Mesenchymal stem cell (in vitro differentiated cells and primary cell): ENCODE measurements at regions not wholly inside any gene's neighbourhood (a gene's known extent, or its start where the extent isn't known, plus 50 kb on each side); places are given as distances from the start of the nearest gene placed in this dataset.
"Not testable (repeated sequence)": the region's sequence is repeated elsewhere in the genome, so short reads cannot be mapped to it uniquely, and the experiment has no call there.

ENCODE experiments used
- DNase-seq: peaks from one replicate; pipeline ENCODE4 v3.0.0-alpha.2; 2013
- H2AFZ ChIP-seq: one replicate; pipeline ENCODE4 v1.6.1; 2013; ENCODE audit warnings: low read depth, mild to moderate bottlenecking, control low read depth, inconsistent platforms, low read length, moderate library complexity
- H2AK5ac ChIP-seq: 2 replicates; pipeline ENCODE4 v1.6.1; 2013; ENCODE audit warnings: low read length, moderate library complexity, mild to moderate bottlenecking, inconsistent platforms; ENCODE audit not compliant: severe bottlenecking
- H2BK120ac ChIP-seq: one replicate; pipeline ENCODE4 v1.6.1; 2013; ENCODE audit warnings: low read depth, mild to moderate bottlenecking, inconsistent platforms, low read length, moderate library complexity
- H2BK12ac ChIP-seq, 2 experiments: one replicate each; pipeline ENCODE4 v1.6.1; 2013; ENCODE audit warnings: inconsistent platforms in 2 of 2, low read length in 2 of 2, mild to moderate bottlenecking in 2 of 2, moderate library complexity in 2 of 2, control low read depth in 1 of 2
- H2BK15ac ChIP-seq: one replicate; pipeline ENCODE4 v1.6.1; 2013; ENCODE audit warnings: mild to moderate bottlenecking, low read depth, inconsistent platforms; ENCODE audit not compliant: poor library complexity, severe bottlenecking
- H2BK5ac ChIP-seq: 2 replicates; pipeline ENCODE4 v1.6.1; 2013; ENCODE audit warnings: low read depth, mild to moderate bottlenecking, low read length, control low read depth, inconsistent platforms; ENCODE audit not compliant: poor library complexity, severe bottlenecking
- H3K14ac ChIP-seq, 2 experiments: one replicate each; pipeline ENCODE4 v1.6.1; 2013; ENCODE audit warnings: inconsistent platforms in 2 of 2, low read length in 2 of 2, control low read depth in 1 of 2, mild to moderate bottlenecking in 1 of 2, moderate library complexity in 1 of 2
- H3K18ac ChIP-seq, 2 experiments: one replicate each; pipeline ENCODE4 v1.6.1; 2013; ENCODE audit warnings: inconsistent platforms in 2 of 2, low read length in 2 of 2, control low read depth in 1 of 2, low read depth in 1 of 2, mild to moderate bottlenecking in 1 of 2
- H3K23ac ChIP-seq, 2 experiments: one replicate each; pipeline ENCODE4 v1.6.1; 2013; ENCODE audit warnings: inconsistent platforms in 2 of 2, low read length in 2 of 2, mild to moderate bottlenecking in 2 of 2, moderate library complexity in 2 of 2, control low read depth in 1 of 2
- H3K27ac ChIP-seq: 2 replicates; pipeline ENCODE4 v1.5.1; 2013; ENCODE audit warnings: mild to moderate bottlenecking, moderate library complexity, low read length, control low read depth, inconsistent platforms; ENCODE audit not compliant: poor library complexity, severe bottlenecking
- H3K27me3 ChIP-seq, 2 experiments: 2 replicates each; pipeline versions ENCODE4 v1.6.1 to v1.7.0; 2013; ENCODE audit warnings: low read length in 2 of 2, mild to moderate bottlenecking in 2 of 2, moderate library complexity in 2 of 2, control low read depth in 1 of 2, inconsistent platforms in 1 of 2; ENCODE audit not compliant: control insufficient read depth in 1 of 2, insufficient read depth in 1 of 2
- H3K36me3 ChIP-seq, 2 experiments: 2 replicates each; pipeline versions ENCODE4 v1.6.1 to v1.7.0; 2013; ENCODE audit warnings: low read length in 2 of 2, control low read depth in 1 of 2, inconsistent platforms in 1 of 2, low read depth in 1 of 2, mild to moderate bottlenecking in 1 of 2; ENCODE audit not compliant: insufficient read depth in 2 of 2, control insufficient read depth in 1 of 2
- H3K4ac ChIP-seq, 2 experiments: one replicate each; pipeline ENCODE4 v1.6.1; 2013; ENCODE audit warnings: inconsistent platforms in 2 of 2, low read length in 2 of 2, mild to moderate bottlenecking in 2 of 2, moderate library complexity in 2 of 2, control low read depth in 1 of 2, low read depth in 1 of 2
- H3K4me1 ChIP-seq: 2 replicates; pipeline ENCODE4 v1.6.1; 2013; ENCODE audit warnings: low read depth, low read length, control low read depth; ENCODE audit not compliant: control insufficient read depth, insufficient read depth
- H3K4me2 ChIP-seq: 2 replicates; pipeline ENCODE4 v1.6.1; 2013; ENCODE audit warnings: low read length, mild to moderate bottlenecking, inconsistent platforms; ENCODE audit not compliant: poor library complexity, severe bottlenecking
- H3K4me3 ChIP-seq, 2 experiments: 2 replicates each; pipeline versions ENCODE4 v1.5.1 to v1.7.0; 2013; ENCODE audit warnings: low read length in 2 of 2, mild to moderate bottlenecking in 2 of 2, control low read depth in 1 of 2, low read depth in 1 of 2; ENCODE audit not compliant: insufficient read depth in 1 of 2
- H3K79me1 ChIP-seq: replicated peaks from 2 replicates; pipeline ENCODE4 v1.6.1; 2013; ENCODE audit warnings: mild to moderate bottlenecking, control low read depth, low read length, inconsistent platforms; ENCODE audit not compliant: poor library complexity, severe bottlenecking
- H3K9ac ChIP-seq: 2 replicates; pipeline ENCODE4 v1.7.0; 2013; ENCODE audit warnings: mild to moderate bottlenecking, low read length, moderate library complexity
- H3K9me3 ChIP-seq: 2 replicates; pipeline ENCODE4 v1.7.0; 2013; ENCODE audit warnings: mild to moderate bottlenecking, low read length; ENCODE audit not compliant: control insufficient read depth
- H4K8ac ChIP-seq: one replicate; pipeline ENCODE4 v1.6.1; 2013; ENCODE audit warnings: inconsistent platforms, mild to moderate bottlenecking, low read length, moderate library complexity
- H4K91ac ChIP-seq: one replicate; pipeline ENCODE4 v1.6.1; 2013; ENCODE audit warnings: mild to moderate bottlenecking, low read length, inconsistent platforms
- WGBS: methylation state at CpG from one replicate; pipeline ENCODE4 v1.1.7; 2013; ENCODE audit warnings: mixed read lengths; 5-methylcytosine and 5-hydroxymethylcytosine counted together

DNA sequence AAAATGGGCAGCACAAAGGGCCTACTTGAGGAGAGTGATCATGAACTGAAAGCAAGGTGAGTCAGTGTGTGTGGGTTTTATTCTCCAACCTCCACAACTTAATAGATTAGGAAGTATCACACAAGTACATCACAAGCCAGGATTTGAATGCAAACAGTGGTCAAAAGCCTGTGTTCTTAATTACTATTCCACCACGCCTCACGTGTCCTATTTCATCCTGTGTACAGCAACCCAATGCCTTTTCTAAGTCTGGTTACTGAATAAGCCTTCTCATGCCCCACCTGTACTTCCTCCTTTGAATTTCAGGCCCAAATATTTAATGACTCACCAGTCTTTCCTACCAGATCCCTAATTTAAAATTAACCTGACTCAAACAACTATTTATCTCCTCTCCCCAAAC lies 755.7 kb upstream of the SLC8A1 start:
- H3K4me3 ChIP-seq: no peak overlapping the region
- no peak overlapping the region for H2AK5ac ChIP-seq

DNA sequence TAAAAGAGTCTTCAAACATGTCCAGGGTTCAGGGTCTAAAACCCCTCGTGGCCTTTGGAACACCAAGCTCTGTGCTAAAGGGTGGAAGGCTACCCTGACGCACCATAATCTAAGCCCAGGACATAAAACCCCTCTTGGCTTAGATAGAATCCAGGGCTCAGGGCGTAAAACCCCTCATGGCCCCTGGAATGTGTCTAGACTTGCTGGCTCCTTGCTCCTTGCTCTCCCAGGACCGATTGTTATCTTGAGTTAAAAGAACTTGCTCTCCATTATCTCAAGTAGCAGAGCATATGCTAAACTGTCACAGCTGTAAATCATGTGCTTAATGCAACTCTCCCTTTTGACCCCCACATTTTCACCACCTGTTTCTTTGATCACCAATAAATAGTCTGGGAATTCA lies 758.1 kb upstream of the SLC8A1 start:
- H3K79me1 ChIP-seq, H4K8ac ChIP-seq, H3K27ac ChIP-seq, H2BK120ac ChIP-seq, DNase-seq, H2AK5ac ChIP-seq, H2BK5ac ChIP-seq, H3K9ac ChIP-seq, H2BK12ac ChIP-seq, H4K91ac ChIP-seq, H3K27me3 ChIP-seq, H3K4ac ChIP-seq, H3K4me2 ChIP-seq, H3K4me3 ChIP-seq, H3K14ac ChIP-seq, H2BK15ac ChIP-seq, H2AFZ ChIP-seq, H3K36me3 ChIP-seq, H3K18ac ChIP-seq, H3K23ac ChIP-seq, H3K9me3 ChIP-seq, H3K4me1 ChIP-seq: not testable (repeated sequence)
- 23% methylated on average over 4 of the region's 4 CpGs for WGBS

More for the DNA sequence above, 755.7 kb upstream of the SLC8A1 start:
- DNase-seq: no peak
- Histone ChIP-seq H2BK120ac (no peak overlapping the region), H3K9ac (no peak overlapping the region), H3K14ac (no peak overlapping the region), H3K23ac (no peak overlapping the region), H3K9me3 (no peaks in the 10 kb centered on the region), H3K36me3 (no peaks in the 10 kb centered on the region), H2AFZ (no peak overlapping the region), H2BK5ac (no peak overlapping the region), H2BK15ac (no peak overlapping the region), H4K91ac (no peak overlapping the region), H3K4ac (no peak overlapping the region), H3K27ac (no peak overlapping the region), H3K79me1 (no peaks in the 10 kb centered on the region), H3K4me1 (no peaks in the 10 kb centered on the region), H3K18ac (no peak overlapping the region), H2BK12ac (no peak overlapping the region), H4K8ac (no peak overlapping the region), H3K27me3 (no peaks in the 10 kb centered on the region), H3K4me2 (no peak overlapping the region)
- 91% methylated on average over 2 of the region's 2 CpGs for WGBS

DNA sequence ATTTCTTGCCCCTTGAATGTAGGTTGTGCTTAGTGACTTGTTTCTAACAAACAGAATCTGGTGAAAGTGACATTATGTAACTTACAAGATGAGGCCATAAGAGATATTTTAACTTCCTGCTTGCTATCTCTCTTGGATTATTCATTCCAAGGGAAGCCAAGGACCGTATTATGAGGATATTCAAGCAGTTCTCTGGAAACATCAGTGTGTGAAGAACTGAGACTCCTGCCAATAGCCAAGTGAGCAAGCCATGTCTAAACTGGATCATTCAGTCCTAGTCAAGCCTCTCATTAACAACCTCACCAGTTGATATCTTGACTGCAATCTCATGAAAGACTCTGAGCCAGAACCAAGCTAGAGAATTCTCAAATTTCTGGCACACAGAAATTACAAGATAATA lies 765.1 kb upstream of the SLC8A1 start:
- Histone ChIP-seq H3K14ac (no peak overlapping the region), H3K36me3 (no peaks in the 10 kb centered on the region), H3K9ac (no peak overlapping the region), H4K8ac (no peak overlapping the region), H2BK5ac (no peak overlapping the region), H2BK12ac (no peak overlapping the region), H3K18ac (no peak overlapping the region), H4K91ac (no peak overlapping the region), H3K9me3 (peaks cover 18% of the 10 kb centered on the region), H3K27me3 (no peaks in the 10 kb centered on the region), H3K4ac (no peak overlapping the region), H2AK5ac (no peak overlapping the region), H2AFZ (no peak overlapping the region), H3K27ac (no peak overlapping the region), H3K4me2 (no peak overlapping the region), H3K79me1 (no peaks in the 10 kb centered on the region), H3K4me1 (no peaks in the 10 kb centered on the region), H3K4me3 (no peak overlapping the region), H3K23ac (no peak overlapping the region), H2BK15ac (no peak overlapping the region), H2BK120ac (no peak overlapping the region)
- no peak for DNase-seq
- 80% methylated on average over 1 of the region's 1 CpG for WGBS

DNA sequence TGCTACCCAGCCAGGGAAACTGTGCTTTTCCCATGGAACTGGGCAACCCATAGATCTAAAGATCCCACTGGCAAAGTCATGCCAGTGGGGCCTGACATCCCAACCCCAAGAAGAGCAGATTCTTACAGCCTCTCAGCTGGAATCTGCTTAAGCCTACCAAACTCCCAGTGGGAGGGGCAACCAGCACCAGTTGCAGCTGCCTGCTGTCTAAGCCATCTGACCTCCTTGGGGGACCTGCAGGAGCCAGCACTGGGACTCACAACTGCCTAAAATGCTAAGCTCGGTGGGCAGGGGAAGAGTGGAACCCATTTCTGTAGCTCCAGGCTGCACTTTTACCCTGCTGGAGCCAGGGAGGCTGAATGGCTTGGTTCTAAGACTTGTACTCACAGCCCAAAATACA lies 770.7 kb upstream of the SLC8A1 start:
- Histone ChIP-seq H3K9me3 (peaks cover 19% of the 10 kb centered on the region), H2BK5ac (no peak overlapping the region), H3K79me1 (no peaks in the 10 kb centered on the region), H2BK12ac (no peak overlapping the region), H3K14ac (no peak overlapping the region), H4K91ac (no peak overlapping the region), H4K8ac (no peak overlapping the region), H3K27me3 (no peaks in the 10 kb centered on the region), H3K4me3 (no peak overlapping the region), H3K4me1 (no peaks in the 10 kb centered on the region), H3K18ac (peak overlapping the region in 1 of 2 experiments; percentile 8), H3K23ac (no peak overlapping the region), H3K4me2 (no peak overlapping the region), H2BK120ac (no peak overlapping the region), H3K36me3 (no peaks in the 10 kb centered on the region), H2AK5ac (no peak overlapping the region), H2BK15ac (no peak overlapping the region), H3K27ac (no peak overlapping the region), H2AFZ (no peak overlapping the region), H3K9ac (no peak overlapping the region), H3K4ac (no peak overlapping the region)
- DNase-seq: no peak
- WGBS: 38% methylated on average over 1 of the region's 1 CpG
